NB4 (cell line): ENCODE measurements at regions not wholly inside any gene's neighbourhood (a gene's known extent, or its start where the extent isn't known, plus 50 kb on each side); places are given as distances from the start of the nearest gene placed in this dataset.

Experiments
- DNase-seq: peaks from one replicate; pipeline ENCODE4 v3.0.0; 2010; ENCODE audit warnings: low read depth
- H3K4me3 ChIP-seq: one replicate; pipeline ENCODE4 v1.5.1; 2011; ENCODE audit warnings: mild to moderate bottlenecking, low read depth, low read length, moderate library complexity
- CTCF ChIP-seq: IDR thresholded peaks from one replicate; pipeline ENCODE4 v1.5.1; 2012; ENCODE audit warnings: low read depth, low read length
- MAX ChIP-seq: IDR thresholded peaks from 2 replicates; pipeline ENCODE4 v1.6.1; 2011; ENCODE audit warnings: low read depth, low read length
- MYC ChIP-seq: IDR thresholded peaks from 2 replicates; pipeline ENCODE4 v1.6.1; 2011; ENCODE audit warnings: low read depth, low read length
- POLR2A ChIP-seq: IDR thresholded peaks from 2 replicates; pipeline ENCODE4 v1.6.1; 2011; ENCODE audit warnings: mild to moderate bottlenecking; ENCODE audit not compliant: insufficient read length; ENCODE audit errors: extremely low read depth

- TF ChIP-seq MAX (no peak), MYC (no peak), POLR2A (no peak), CTCF (no peak)
- DNase-seq, result no peak
- no peak overlapping the region for H3K4me3 ChIP-seq
Measured at GRCh38 chr12:28925719-28926376, 223.2 kb upstream of the FAR2 start.

GRCh38 chr12:28930704-28931103 lies 218.4 kb upstream of the FAR2 start:
- no peak for DNase-seq
- H3K4me3 ChIP-seq, result no peak overlapping the region
- no peak for TF ChIP-seq MAX
- TF ChIP-seq CTCF, result no peak
- no peak for TF ChIP-seq MYC
- no peak for TF ChIP-seq POLR2A

- TF ChIP-seq MAX (no peak), POLR2A (no peak), CTCF (no peak), MYC (no peak)
- H3K4me3 ChIP-seq, result no peak overlapping the region
- DNase-seq, result no peak
Measured at GRCh38 chr12:28933176-28933575, 215.9 kb upstream of the FAR2 start.

- no peak for DNase-seq
- H3K4me3 ChIP-seq, result no peak overlapping the region
- TF ChIP-seq MAX (no peak), POLR2A (no peak), CTCF (no peak), MYC (no peak)
Measured at GRCh38 chr12:28933864-28934527, 215.1 kb upstream of the FAR2 start.

GRCh38 chr12:28936221-28936620 lies 212.9 kb upstream of the FAR2 start:
- no peak overlapping the region for H3K4me3 ChIP-seq
- TF ChIP-seq CTCF (no peak), MAX (no peak), MYC (no peak), POLR2A (no peak)
- no peak for DNase-seq
